Neural cell (in vitro differentiated cells): ENCODE measurements at regions not wholly inside any gene's neighbourhood (a gene's known extent, or its start where the extent isn't known, plus 50 kb on each side); places are given as distances from the start of the nearest gene placed in this dataset.

Source experiments
- H2AFZ ChIP-seq: fragments of 200-600, 300-800 bp; sonication (generic), shearing (Covaris generic); 2 replicates; pipeline ENCODE4 v1.6.0; 2014; ENCODE audit warnings: low read depth, mild to moderate bottlenecking, antibody characterized with exemption, low read length, moderate library complexity
- H3F3A ChIP-seq: fragments of 200-600 bp; shearing (Covaris generic); 2 replicates; pipeline ENCODE4 v1.6.1; 2016; ENCODE audit warnings: mild to moderate bottlenecking, moderate library complexity, mixed read lengths, antibody characterized with exemption, low read length; ENCODE audit not compliant: insufficient read depth, poor library complexity, severe bottlenecking
- H3K27ac ChIP-seq: fragments of 200-600, 300-800 bp; sonication (generic), shearing (Covaris generic); 2 replicates; pipeline ENCODE4 v1.5.1; 2014; ENCODE audit warnings: mild to moderate bottlenecking, low read length, moderate library complexity
- H3K27me3 ChIP-seq: fragments of 300-800, 200-600 bp; sonication (generic), shearing (Covaris generic); 2 replicates; pipeline ENCODE4 v1.6.0; 2014; ENCODE audit warnings: mild to moderate bottlenecking, low read depth, low read length, moderate library complexity; ENCODE audit not compliant: insufficient read depth
- H3K36me3 ChIP-seq: fragments of 300-800, 200-600 bp; sonication (generic), shearing (Covaris generic); 2 replicates; pipeline ENCODE4 v1.5.1; 2014; ENCODE audit warnings: mild to moderate bottlenecking, antibody characterized with exemption, low read length, moderate library complexity; ENCODE audit not compliant: insufficient read depth
- H3K4me2 ChIP-seq: fragments of 300-800, 200-600 bp; sonication (generic), shearing (Covaris generic); 2 replicates; pipeline ENCODE4 v1.6.0; 2014; ENCODE audit warnings: mild to moderate bottlenecking, low read length
- H3K4me3 ChIP-seq: fragments of 300-800, 200-600 bp; sonication (generic), shearing (Covaris generic); 2 replicates; pipeline ENCODE4 v1.5.1; 2014; ENCODE audit warnings: mild to moderate bottlenecking, low read length, moderate library complexity
- H3K79me2 ChIP-seq: fragments of 200-600 bp; shearing (Covaris generic); replicated peaks from 2 replicates; pipeline ENCODE4 v1.6.0; 2014; ENCODE audit warnings: mild to moderate bottlenecking, low read length, moderate library complexity; ENCODE audit not compliant: insufficient read depth
- H3K9ac ChIP-seq: fragments of 300-800, 200-600 bp; sonication (generic), shearing (Covaris generic); 2 replicates; pipeline ENCODE4 v1.6.1; 2016; ENCODE audit warnings: mild to moderate bottlenecking, low read length, mixed read lengths
- H3K9me2 ChIP-seq: fragments of 200-600 bp; shearing (Covaris generic); 2 replicates; pipeline ENCODE4 v1.6.1; 2016; ENCODE audit warnings: mild to moderate bottlenecking, low read length, mixed read lengths; ENCODE audit not compliant: insufficient read depth
- H3K9me3 ChIP-seq: fragments of 200-600, 300-800 bp; sonication (generic), shearing (Covaris generic); 2 replicates; pipeline ENCODE4 v1.6.1; 2016; ENCODE audit warnings: mild to moderate bottlenecking, mixed run types, low read length, moderate library complexity, mixed read lengths
- H4K20me1 ChIP-seq: fragments of 200-600 bp; shearing (Covaris generic); 2 replicates; pipeline ENCODE4 v1.6.1; 2016; ENCODE audit warnings: mild to moderate bottlenecking, mixed run types; ENCODE audit not compliant: insufficient read depth
- EP300 ChIP-seq: fragments of 450-650 bp; conservative IDR thresholded peaks from 2 replicates; pipeline ENCODE4 v1.6.1; 2014; ENCODE audit warnings: antibody characterized with exemption, mild to moderate bottlenecking, moderate library complexity; ENCODE audit not compliant: poor library complexity, severe bottlenecking
- EZH2 ChIP-seq: fragments of 200-600, 300-800 bp; shearing (Covaris generic), sonication (generic); IDR thresholded peaks from 2 replicates; pipeline ENCODE4 v1.6.1; 2014; ENCODE audit warnings: antibody characterized with exemption, low read length, borderline replicate concordance, mild to moderate bottlenecking; ENCODE audit not compliant: insufficient read depth, poor library complexity, severe bottlenecking
- MXI1 ChIP-seq: fragments of 450-650 bp; conservative IDR thresholded peaks from 2 replicates; pipeline ENCODE4 v1.6.1; 2014; ENCODE audit warnings: antibody characterized with exemption, mild to moderate bottlenecking; ENCODE audit not compliant: poor library complexity, severe bottlenecking
- POLR2AphosphoS5 ChIP-seq: IDR thresholded peaks from 2 replicates; pipeline ENCODE4 v1.6.1; 2012
- RAD21 ChIP-seq: fragments of 450-650 bp; conservative IDR thresholded peaks from 2 replicates; pipeline ENCODE4 v1.6.1; 2014; ENCODE audit warnings: antibody characterized with exemption, mild to moderate bottlenecking, moderate library complexity
- SMC3 ChIP-seq: fragments of 450-650 bp; conservative IDR thresholded peaks from 2 replicates; pipeline ENCODE4 v1.6.1; 2014; ENCODE audit warnings: antibody characterized with exemption, mild to moderate bottlenecking, moderate library complexity; ENCODE audit not compliant: poor library complexity
- TAF1 ChIP-seq: IDR thresholded peaks from 2 replicates; pipeline ENCODE4 v1.6.1; 2012; ENCODE audit warnings: low read depth
- TF ChIP-seq, protein P1 (sequence below): fragments of 450-650 bp; IDR thresholded peaks from 2 replicates; pipeline ENCODE4 v1.5.1; 2014; ENCODE audit warnings: antibody characterized with exemption, mild to moderate bottlenecking, moderate library complexity; ENCODE audit not compliant: poor library complexity, severe bottlenecking
- TF ChIP-seq, protein P2 (sequence below): IDR thresholded peaks from 2 replicates; pipeline ENCODE4 v1.6.1; 2012; ENCODE audit warnings: borderline replicate concordance

DNA sequence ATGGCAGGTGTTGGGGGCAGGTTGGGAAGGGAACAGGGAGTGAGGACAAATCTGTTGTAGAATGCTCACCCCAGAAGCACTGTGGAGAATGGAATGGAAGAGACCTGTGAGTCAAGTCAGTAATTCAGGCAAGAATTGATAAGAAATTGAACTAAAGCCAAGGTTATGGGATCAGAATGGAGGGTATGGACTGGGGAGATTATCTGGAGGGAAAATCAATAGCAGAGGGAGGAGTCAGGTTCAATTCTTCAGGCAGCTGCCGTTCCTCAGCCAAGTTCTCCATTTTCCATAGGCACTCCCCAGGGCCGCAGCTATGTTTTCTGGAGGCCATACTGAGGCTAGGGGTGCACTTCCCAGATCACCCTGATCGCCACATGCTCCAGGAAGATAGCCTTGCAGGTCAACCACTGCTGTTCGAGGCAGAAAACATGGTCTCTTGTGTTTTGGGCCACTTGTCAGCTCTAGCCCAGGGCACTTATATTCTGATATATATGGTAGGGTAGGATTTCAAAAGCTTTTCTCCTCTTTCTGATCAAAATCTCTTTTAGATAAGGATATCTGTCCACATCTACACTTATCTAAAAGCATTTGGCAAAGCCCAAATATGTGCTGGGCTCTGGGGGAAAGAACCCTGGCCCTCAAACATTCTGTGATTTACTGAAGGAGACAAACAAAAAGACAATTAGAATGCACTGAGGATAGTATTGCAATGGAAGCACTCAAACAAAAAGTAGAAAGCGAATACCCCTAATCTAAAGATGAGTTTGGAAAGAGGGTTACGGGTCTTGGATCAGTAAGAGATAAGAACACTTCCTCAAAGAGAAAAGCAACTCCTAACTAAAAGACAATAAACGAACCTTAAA lies 92.3 kb downstream of the TMEM212 start:
- H4K20me1 ChIP-seq, result no peaks in the 10 kb centered on the region
- no peaks in the 10 kb centered on the region for H3K27me3 ChIP-seq
- TF ChIP-seq EP300, result no peak
- no peak for TF ChIP-seq EZH2
- TF ChIP-seq, protein P1, sequence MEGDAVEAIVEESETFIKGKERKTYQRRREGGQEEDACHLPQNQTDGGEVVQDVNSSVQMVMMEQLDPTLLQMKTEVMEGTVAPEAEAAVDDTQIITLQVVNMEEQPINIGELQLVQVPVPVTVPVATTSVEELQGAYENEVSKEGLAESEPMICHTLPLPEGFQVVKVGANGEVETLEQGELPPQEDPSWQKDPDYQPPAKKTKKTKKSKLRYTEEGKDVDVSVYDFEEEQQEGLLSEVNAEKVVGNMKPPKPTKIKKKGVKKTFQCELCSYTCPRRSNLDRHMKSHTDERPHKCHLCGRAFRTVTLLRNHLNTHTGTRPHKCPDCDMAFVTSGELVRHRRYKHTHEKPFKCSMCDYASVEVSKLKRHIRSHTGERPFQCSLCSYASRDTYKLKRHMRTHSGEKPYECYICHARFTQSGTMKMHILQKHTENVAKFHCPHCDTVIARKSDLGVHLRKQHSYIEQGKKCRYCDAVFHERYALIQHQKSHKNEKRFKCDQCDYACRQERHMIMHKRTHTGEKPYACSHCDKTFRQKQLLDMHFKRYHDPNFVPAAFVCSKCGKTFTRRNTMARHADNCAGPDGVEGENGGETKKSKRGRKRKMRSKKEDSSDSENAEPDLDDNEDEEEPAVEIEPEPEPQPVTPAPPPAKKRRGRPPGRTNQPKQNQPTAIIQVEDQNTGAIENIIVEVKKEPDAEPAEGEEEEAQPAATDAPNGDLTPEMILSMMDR, result no peak
- TF ChIP-seq TAF1, result no peak
- TF ChIP-seq MXI1, result no peak
- no peak for TF ChIP-seq SMC3
- no peak for TF ChIP-seq POLR2AphosphoS5
- TF ChIP-seq, protein P2, sequence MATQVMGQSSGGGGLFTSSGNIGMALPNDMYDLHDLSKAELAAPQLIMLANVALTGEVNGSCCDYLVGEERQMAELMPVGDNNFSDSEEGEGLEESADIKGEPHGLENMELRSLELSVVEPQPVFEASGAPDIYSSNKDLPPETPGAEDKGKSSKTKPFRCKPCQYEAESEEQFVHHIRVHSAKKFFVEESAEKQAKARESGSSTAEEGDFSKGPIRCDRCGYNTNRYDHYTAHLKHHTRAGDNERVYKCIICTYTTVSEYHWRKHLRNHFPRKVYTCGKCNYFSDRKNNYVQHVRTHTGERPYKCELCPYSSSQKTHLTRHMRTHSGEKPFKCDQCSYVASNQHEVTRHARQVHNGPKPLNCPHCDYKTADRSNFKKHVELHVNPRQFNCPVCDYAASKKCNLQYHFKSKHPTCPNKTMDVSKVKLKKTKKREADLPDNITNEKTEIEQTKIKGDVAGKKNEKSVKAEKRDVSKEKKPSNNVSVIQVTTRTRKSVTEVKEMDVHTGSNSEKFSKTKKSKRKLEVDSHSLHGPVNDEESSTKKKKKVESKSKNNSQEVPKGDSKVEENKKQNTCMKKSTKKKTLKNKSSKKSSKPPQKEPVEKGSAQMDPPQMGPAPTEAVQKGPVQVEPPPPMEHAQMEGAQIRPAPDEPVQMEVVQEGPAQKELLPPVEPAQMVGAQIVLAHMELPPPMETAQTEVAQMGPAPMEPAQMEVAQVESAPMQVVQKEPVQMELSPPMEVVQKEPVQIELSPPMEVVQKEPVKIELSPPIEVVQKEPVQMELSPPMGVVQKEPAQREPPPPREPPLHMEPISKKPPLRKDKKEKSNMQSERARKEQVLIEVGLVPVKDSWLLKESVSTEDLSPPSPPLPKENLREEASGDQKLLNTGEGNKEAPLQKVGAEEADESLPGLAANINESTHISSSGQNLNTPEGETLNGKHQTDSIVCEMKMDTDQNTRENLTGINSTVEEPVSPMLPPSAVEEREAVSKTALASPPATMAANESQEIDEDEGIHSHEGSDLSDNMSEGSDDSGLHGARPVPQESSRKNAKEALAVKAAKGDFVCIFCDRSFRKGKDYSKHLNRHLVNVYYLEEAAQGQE, result no peak
- H3K9me3 ChIP-seq, result no peaks in the 10 kb centered on the region
- no peak overlapping the region for H2AFZ ChIP-seq
- no peaks in the 10 kb centered on the region for H3K9me2 ChIP-seq
- no peak overlapping the region for H3K4me3 ChIP-seq
- H3K36me3 ChIP-seq, result no peaks in the 10 kb centered on the region
- H3K4me2 ChIP-seq, result no peak overlapping the region
- H3F3A ChIP-seq, result no peaks in the 10 kb centered on the region
- H3K79me2 ChIP-seq, result no peaks in the 10 kb centered on the region
- no peak overlapping the region for H3K9ac ChIP-seq
- H3K27ac ChIP-seq, result no peak overlapping the region

DNA sequence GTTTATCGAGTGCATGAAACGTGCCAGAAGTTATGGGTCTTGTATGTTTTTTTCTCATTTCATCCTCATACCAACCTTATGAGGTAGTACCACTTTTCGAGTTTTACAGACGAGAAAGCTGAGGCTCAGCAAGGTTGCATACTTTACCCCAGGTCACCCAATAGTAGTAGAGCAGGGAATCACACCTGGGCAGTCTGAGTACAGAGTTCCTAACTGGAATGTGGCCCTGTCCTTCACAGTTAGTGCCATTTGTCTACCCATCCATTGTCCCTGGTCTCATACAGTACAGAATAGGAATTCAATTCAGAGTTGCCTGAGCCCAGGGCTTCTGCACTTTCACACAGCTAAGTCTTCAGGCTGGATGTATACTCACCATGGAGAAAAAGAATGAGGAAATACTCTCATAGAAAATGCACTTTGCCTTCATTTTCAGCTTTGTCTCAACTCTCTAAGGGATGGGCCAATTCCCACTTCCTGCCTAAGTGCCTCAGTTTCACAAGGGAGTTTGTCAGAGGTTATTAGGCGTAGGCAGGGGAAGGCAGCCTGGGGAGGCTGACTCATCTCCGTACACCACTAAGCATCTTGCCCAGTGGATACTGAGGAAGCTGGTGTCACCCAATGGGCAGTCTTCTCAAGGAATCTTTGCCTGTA lies 93.2 kb downstream of the TMEM212 start:
- H3F3A ChIP-seq, result no peaks in the 10 kb centered on the region
- H2AFZ ChIP-seq, result no peak overlapping the region
- no peak for TF ChIP-seq SMC3
- no peak for TF ChIP-seq MXI1
- TF ChIP-seq, protein P1, result no peak
- TF ChIP-seq, protein P2, result no peak
- no peak for TF ChIP-seq EP300
- no peak for TF ChIP-seq EZH2
- no peak for TF ChIP-seq TAF1
- TF ChIP-seq RAD21, result no peak
- TF ChIP-seq POLR2AphosphoS5, result no peak

More for the DNA sequence above, 93.2 kb downstream of the TMEM212 start:
- no peak overlapping the region for H3K9ac ChIP-seq
- no peak overlapping the region for H3K4me2 ChIP-seq
- no peaks in the 10 kb centered on the region for H3K9me3 ChIP-seq
- no peak overlapping the region for H3K27ac ChIP-seq
- no peaks in the 10 kb centered on the region for H3K36me3 ChIP-seq
- H3K79me2 ChIP-seq, result no peaks in the 10 kb centered on the region
- no peaks in the 10 kb centered on the region for H4K20me1 ChIP-seq
- H3K27me3 ChIP-seq, result no peaks in the 10 kb centered on the region
- no peaks in the 10 kb centered on the region for H3K9me2 ChIP-seq
- no peak overlapping the region for H3K4me3 ChIP-seq
